NCI-H146 treated with DMSO at 0.1 percent for 48 hours (cell line): ENCODE measurements at regions not wholly inside any gene's neighbourhood (a gene's known extent, or its start where the extent isn't known, plus 50 kb on each side); places are given as distances from the start of the nearest gene placed in this dataset.
A peak's percentile ranks its signal among the peaks of the same experiment; 100 is the strongest.

Source experiments
- DNase-seq: peaks from one replicate; lab custom pipeline; 2025; ENCODE audit not compliant: unreplicated experiment; lab: John Stamatoyannopoulos, UW

GRCh38 chr19:13610039-13610691 is 103.9 kb upstream of the CACNA1A start:
- DNase-seq, result peak; percentile 100

DNA sequence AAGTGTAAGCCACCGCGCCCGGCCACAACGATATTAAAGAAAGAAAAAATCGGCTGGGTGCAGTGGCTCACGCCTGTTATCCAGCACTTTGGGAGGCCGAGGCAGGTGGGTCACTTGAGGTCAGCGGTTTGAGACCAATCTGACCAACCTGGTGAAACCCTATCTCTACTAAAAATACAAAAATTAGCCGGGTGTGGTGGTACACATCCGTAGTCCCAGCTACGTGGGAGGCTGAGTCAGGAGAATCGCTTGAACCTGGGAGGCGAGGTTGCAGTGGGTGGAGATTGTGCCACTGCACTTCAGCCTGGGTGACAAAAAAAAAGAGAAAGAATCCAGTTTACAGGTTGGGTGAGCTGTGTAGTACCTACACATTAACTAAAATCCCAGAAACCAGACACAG is 99.9 kb upstream of the CACNA1A start:
- no peak for DNase-seq

GRCh38 chr19:13604902-13605586 is 98.8 kb upstream of the CACNA1A start:
- DNase-seq, result no peak

DNA sequence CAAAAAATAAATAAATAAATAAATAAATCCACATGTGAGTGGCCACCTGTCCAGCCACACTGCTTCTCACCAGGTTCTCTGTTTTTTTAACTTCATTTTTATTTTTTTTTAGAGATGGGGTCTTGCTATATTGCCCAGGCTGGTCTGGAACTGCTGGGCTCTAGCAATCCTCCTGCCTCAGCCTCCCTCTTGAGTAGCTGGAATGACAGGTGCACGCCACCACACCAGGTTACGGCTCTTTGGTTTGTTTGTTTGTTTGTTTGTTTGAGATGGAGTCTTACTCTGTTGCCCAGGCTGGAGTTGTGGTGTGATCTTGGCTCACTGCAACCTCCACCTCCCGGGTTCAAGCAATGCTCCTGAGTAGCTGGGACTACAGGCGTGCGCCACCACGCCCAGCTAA is 94.5 kb upstream of the CACNA1A start:
- DNase-seq, result no peak

- no peak for DNase-seq
Observed at GRCh38 chr19:13600091-13600490, 93.8 kb upstream of the CACNA1A start.

DNA sequence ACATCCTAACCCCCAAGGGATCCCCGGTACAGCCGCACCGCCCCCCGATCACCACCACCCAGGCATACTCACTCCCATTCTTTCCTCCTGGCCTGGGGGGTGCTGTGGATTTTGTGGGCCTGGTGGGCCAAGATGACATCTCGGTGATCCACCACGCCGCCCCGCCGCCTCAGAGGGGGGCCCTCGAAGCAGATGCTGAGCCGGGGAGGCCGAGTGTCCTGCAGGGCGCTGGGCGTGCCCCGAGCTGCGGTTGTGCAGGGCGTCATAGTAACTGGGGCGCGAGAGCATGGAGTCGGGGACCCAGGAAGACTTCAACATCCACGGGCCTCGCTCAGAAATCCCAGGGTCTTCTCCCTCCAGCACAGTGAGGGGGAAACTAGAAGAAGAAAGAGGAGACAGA is 93.4 kb upstream of the CACNA1A start:
- no peak for DNase-seq

- DNase-seq, result no peak
Observed at GRCh38 chr19:13598098-13598497, 91.8 kb upstream of the CACNA1A start.

GRCh38 chr19:13597640-13598039 is 91.4 kb upstream of the CACNA1A start:
- peak; percentile 67 for DNase-seq

DNA sequence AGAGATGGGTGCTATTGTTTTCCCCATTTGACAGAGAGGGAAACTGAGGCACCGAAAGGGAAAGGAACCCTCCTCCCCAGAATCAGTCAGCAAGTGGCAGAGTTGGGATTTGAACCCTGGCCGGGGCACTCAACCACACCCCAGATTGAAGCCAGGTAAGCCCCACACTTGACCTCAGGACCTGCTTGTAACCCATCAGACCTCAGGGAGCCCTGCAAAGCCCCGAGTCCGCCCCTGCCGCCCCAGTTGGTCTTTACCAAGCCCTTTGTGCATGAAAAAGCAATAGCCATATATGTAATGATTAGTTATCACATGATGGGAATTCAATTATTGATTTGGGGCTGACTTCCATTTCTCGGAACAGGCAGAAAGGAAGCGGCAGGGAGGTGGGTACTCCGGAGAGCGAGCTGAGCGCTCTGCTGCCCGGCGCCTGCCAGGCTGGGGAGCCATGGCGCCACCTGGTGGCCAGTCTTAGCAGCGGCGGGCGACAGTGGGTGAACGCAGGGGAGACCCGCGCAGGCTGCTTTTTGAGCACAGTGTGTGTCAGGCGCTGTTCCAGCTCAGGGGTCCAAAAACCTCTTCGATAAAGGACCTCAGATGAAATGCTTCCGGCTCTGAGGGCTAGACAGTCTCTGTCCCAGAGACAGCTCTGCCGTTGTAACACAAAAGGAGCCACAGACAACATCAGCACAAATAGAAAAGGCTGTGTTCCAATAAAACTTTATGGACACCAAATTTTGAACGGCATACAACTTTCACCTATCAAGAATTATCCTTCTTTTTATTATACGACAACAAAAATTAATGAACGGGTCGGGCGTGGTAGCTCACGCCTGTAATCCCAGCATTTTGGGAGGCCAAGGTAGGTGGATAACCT is 82.9 kb upstream of the CACNA1A start:
- no peak for DNase-seq

GRCh38 chr19:13585512-13585911 is 79.2 kb upstream of the CACNA1A start:
- no peak for DNase-seq

DNA sequence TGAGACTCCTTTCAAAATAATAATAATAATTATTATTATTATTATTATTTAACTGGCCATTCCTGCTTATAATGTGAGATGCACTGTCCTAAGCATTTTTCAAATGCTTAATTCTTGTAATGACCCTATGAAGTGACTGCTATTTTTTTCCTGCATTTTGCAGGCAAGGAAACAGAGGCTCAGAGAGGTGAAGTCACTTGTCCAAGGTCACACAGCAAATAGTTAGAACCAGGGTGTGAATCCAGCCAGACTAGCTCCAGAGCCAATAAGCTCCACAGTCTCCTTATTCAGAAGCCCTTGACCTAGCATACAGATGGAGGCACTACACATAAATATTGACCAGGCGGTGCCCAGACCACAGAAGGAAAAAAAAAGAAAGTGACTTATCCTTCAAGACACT is 77.5 kb upstream of the CACNA1A start:
- no peak for DNase-seq

- no peak for DNase-seq
Observed at GRCh38 chr19:13583114-13583513, 76.8 kb upstream of the CACNA1A start.

- no peak for DNase-seq
Observed at GRCh38 chr19:13581576-13581975, 75.3 kb upstream of the CACNA1A start.

DNA sequence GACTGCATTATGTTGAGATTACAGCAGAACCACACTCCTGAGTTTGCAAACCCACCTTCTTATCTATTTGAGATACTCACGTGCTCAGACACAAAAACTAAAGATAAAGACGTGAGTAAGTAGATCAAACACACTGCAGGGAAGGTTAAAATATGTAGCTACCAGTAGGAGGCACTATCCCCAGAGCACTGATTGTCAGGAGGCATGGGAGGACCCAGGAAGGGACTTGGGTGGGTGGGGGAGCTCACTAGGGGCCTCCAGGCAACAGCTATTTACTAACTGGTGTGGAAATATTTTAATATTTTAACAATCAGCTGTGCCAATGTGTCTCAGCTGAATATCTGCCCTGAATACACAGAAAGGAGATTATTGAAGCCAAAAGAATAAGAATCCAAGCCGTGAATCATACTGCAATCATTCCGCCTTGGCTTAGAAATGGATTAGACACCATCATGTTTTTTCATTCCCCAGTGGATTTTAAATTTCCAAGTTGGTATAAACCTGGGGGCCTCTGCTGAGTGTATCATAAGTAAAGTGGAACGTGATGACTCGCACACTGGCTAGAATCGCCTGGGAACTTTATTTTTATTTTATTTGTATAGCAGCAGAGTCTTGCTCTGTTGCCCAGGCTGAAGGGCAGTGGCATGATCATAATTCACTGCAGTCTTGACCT is 73.2 kb upstream of the CACNA1A start:
- DNase-seq, result no peak

GRCh38 chr19:13576726-13577125 is 70.4 kb upstream of the CACNA1A start:
- no peak for DNase-seq

DNA sequence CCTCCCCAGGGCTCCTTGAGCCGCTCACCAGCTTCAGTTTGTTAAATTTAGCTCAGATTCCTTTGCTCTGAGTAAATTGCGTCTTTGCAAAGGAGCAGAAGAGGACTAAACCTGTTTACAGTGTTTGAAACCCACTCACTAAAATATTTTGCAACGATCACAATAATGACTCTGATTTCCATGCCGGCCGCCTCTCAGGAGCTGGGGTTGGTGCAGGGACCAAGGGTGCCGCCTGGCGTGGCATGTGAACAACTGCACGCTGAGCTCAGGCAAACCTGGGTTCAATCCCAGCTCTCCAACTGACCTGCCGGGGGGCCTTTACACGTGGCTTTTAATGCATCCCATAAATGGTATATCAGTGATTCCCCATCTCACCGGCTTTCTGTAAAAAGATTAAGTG is 68.7 kb upstream of the CACNA1A start:
- DNase-seq, result no peak

- no peak for DNase-seq
Observed at GRCh38 chr19:13573056-13573667, 66.9 kb upstream of the CACNA1A start.

- no peak for DNase-seq
Observed at GRCh38 chr19:13561461-13561860, 55.2 kb upstream of the CACNA1A start.

- DNase-seq, result no peak
Observed at GRCh38 chr19:13557756-13558398, 51.6 kb upstream of the CACNA1A start.

DNA sequence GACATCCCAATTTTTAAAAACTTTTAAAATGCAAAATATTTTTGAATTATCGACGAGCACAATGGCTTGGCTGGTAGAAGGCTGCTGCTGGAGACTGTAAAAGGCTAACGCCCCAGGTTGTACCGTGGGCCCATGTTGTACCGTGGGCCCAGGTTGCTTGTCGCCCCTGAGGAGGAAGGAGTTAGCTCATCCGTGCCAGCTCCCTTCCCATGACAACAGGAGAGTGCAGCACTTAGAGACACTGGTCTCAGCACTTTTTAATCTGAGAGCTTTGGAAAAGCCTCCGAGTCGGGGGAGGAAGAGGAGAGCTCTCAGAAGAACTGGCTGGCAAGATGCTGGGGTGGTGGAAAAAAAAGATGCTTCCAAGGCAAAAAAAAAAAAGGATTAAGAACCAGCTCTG is 50.3 kb upstream of the CACNA1A start:
- no peak for DNase-seq
